Progenitor cell of endocrine pancreas (in vitro differentiated cells): ENCODE measurements at regions not wholly inside any gene's neighbourhood (a gene's known extent, or its start where the extent isn't known, plus 50 kb on each side); places are given as distances from the start of the nearest gene placed in this dataset.
"Not testable (repeated sequence)": the region's sequence is repeated elsewhere in the genome, so short reads cannot be mapped to it uniquely, and the experiment has no call there.

Experiments
- DNase-seq: peaks from one replicate; pipeline ENCODE4 v3.0.0; 2021; ENCODE audit warnings: low spot score; ENCODE audit not compliant: unreplicated experiment
- H3K27ac Mint-ChIP-seq: 2 replicates; pipeline ENCODE4 v1.8.0; 2021; ENCODE audit warnings: mild to moderate bottlenecking, moderate library complexity, mixed read lengths
- H3K27me3 Mint-ChIP-seq: 2 replicates; pipeline ENCODE4 v1.8.0; 2021; ENCODE audit warnings: mixed read lengths
- H3K36me3 Mint-ChIP-seq: 2 replicates; pipeline ENCODE4 v1.8.0; 2022; ENCODE audit warnings: mixed read lengths; ENCODE audit not compliant: insufficient read depth
- H3K4me1 Mint-ChIP-seq: 2 replicates; pipeline ENCODE4 v1.8.0; 2021; ENCODE audit warnings: low read depth, mixed read lengths
- H3K4me3 Mint-ChIP-seq: 2 replicates; pipeline ENCODE4 v1.8.0; 2021; ENCODE audit warnings: low read depth, mild to moderate bottlenecking, moderate library complexity, mixed read lengths
- H3K9me3 Mint-ChIP-seq: 2 replicates; pipeline ENCODE4 v1.8.0; 2021; ENCODE audit warnings: low read depth, mixed read lengths
- CTCF ChIP-seq: fragments of 200-600 bp; sonication (generic); IDR thresholded peaks from one replicate; pipeline ENCODE4 v1.5.0; 2021; ENCODE audit warnings: antibody characterized with exemption, mild to moderate bottlenecking; ENCODE audit not compliant: unreplicated experiment

DNA sequence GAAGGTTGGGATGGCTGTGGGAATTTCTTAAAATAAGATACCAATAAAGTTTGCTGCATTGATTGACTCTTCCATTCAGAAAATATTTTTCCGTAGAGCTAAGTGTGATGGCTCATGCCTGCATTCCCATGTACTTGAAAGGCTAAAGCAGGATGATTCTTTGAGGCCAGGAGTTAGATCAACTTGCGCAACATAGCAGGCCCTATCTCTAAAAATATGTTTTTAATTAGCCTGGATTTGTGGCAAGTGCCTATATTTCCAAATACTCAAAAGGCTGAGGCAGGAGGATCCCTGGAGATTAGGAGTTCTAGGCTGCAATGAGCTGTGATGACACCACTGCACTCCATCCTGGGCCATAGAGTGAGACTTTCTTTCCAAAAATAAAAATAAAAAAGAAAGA, 431.2 kb upstream of the PTCHD4 start:
- Mint-ChIP-seq H3K36me3 (no peaks in the 10 kb centered on the region), H3K9me3 (peaks cover 10% of the 10 kb centered on the region), H3K27me3 (no peaks in the 10 kb centered on the region), H3K4me3 (no peak overlapping the region), H3K4me1 (no peaks in the 10 kb centered on the region), H3K27ac (no peak overlapping the region)
- no peak for DNase-seq
- no peak for TF ChIP-seq CTCF

DNA sequence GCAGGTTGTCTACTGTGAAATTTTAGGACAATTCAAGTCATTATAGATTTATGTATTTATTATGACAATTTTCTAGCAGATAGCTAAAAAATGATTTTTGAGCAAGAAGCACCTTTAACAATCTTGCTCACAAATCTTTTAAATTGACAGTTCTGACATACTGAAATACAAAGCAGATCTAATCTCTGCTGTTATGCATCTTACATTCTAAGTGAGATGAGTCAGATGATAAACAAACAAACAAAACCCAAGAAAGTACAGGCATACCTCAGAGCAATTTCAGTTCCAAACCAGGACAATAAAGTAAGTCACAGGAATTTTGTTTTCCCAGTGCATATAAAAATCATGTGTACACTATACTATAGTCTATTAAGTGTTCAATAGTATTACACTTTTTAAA, 430.7 kb upstream of the PTCHD4 start:
- H3K4me1 Mint-ChIP-seq = no peaks in the 10 kb centered on the region
- H3K27ac Mint-ChIP-seq = no peak overlapping the region
- no peaks in the 10 kb centered on the region for H3K27me3 Mint-ChIP-seq
- peaks cover 10% of the 10 kb centered on the region for H3K9me3 Mint-ChIP-seq
- H3K36me3 Mint-ChIP-seq = no peaks in the 10 kb centered on the region
- no peak for TF ChIP-seq CTCF
- no peak for DNase-seq
- H3K4me3 Mint-ChIP-seq = no peak overlapping the region

DNA sequence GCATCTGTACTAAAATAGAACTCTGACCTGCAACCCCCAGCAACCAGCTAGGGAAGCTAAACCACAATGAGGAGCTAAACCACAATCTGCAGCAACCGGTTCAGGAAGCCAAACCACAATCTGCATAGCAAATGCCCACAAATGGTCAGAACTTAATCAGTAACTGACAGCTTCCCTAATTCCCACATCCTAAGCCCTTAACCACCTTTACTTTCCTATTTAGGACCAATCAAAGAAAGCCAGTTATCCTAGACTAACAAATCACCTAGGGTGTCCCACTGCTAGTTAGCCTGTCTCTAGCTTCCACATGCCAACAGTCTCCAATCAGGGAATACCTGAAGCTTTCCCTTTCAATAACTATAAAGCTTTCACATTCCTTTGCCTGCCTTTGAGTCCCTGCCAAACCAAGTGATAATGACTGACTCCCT, 424.6 kb upstream of the PTCHD4 start:
- no peak overlapping the region for H3K27ac Mint-ChIP-seq
- no peak overlapping the region for H3K4me3 Mint-ChIP-seq
- DNase-seq = no peak
- no peaks in the 10 kb centered on the region for H3K4me1 Mint-ChIP-seq
- no peaks in the 10 kb centered on the region for H3K9me3 Mint-ChIP-seq
- H3K36me3 Mint-ChIP-seq = no peaks in the 10 kb centered on the region
- no peaks in the 10 kb centered on the region for H3K27me3 Mint-ChIP-seq
- no peak for TF ChIP-seq CTCF

DNA sequence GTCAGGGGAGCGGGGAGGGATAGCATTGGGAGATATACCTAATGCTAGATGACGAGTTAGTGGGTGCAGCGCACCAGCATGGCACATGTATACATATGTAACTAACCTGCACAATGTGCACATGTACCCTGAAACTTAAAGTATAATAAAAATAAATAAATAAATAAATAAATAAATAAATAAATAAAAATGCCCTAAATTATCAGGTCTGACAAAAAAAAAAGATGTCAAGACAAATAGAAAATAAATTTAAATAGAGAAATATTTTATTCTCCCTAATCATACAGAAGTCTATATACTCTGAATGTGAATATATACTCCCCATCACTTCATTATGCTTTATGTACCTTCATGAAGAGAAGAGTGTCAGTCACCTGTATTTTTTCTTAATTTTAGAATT, 420.0 kb upstream of the PTCHD4 start:
- not testable (repeated sequence) for H3K9me3 Mint-ChIP-seq, H3K27me3 Mint-ChIP-seq, H3K27ac Mint-ChIP-seq, H3K4me1 Mint-ChIP-seq, H3K36me3 Mint-ChIP-seq, H3K4me3 Mint-ChIP-seq, DNase-seq

- no peak for DNase-seq
- no peaks in the 10 kb centered on the region for H3K27me3 Mint-ChIP-seq
- H3K4me1 Mint-ChIP-seq = no peaks in the 10 kb centered on the region
- H3K36me3 Mint-ChIP-seq = no peaks in the 10 kb centered on the region
- no peaks in the 10 kb centered on the region for H3K9me3 Mint-ChIP-seq
- TF ChIP-seq CTCF = no peak
- H3K27ac Mint-ChIP-seq = no peak overlapping the region
- H3K4me3 Mint-ChIP-seq = no peak overlapping the region
Observed at GRCh38 chr6:48525849-48526248, 414.9 kb upstream of the PTCHD4 start.

DNA sequence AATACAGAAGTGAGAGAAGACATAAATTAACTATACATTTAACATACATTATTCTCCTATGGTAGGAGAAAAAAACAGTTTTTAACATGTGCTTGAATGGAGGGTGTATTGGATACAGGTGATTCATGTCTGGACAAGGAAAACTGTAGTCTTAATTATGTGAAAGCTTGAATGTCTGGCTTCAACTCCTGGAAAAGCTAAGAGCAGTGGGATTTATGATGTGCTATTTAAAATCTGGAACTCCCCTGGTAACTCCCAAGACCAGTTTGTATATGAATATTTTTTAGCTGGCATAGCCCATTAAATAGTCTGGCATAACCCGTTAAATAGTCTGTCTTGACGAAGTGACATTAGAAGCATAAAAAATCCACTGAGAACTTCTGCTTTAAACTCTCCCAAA, 410.0 kb upstream of the PTCHD4 start:
- no peak overlapping the region for H3K27ac Mint-ChIP-seq
- TF ChIP-seq CTCF = no peak
- H3K36me3 Mint-ChIP-seq = no peaks in the 10 kb centered on the region
- no peaks in the 10 kb centered on the region for H3K4me1 Mint-ChIP-seq
- H3K9me3 Mint-ChIP-seq = peaks cover 3% of the 10 kb centered on the region
- H3K27me3 Mint-ChIP-seq = no peaks in the 10 kb centered on the region
- H3K4me3 Mint-ChIP-seq = no peak overlapping the region
- no peak for DNase-seq
